Fibroblast of the aortic adventitia (primary cell): ENCODE measurements at regions not wholly inside any gene's neighbourhood (a gene's known extent, or its start where the extent isn't known, plus 50 kb on each side); places are given as distances from the start of the nearest gene placed in this dataset.

Experiments
- DNase-seq: peaks from one replicate; pipeline ENCODE4 v3.0.0-alpha.2; 2010; ENCODE audit warnings: low read depth
- H3K4me3 ChIP-seq: 2 replicates; pipeline ENCODE4 v1.5.1; 2011; ENCODE audit warnings: low read depth, mild to moderate bottlenecking, control low read depth, low read length, moderate library complexity
- CTCF ChIP-seq: IDR thresholded peaks from 2 replicates; pipeline ENCODE4 v1.5.1; 2011; ENCODE audit warnings: mild to moderate bottlenecking, low read length, control low read depth, inconsistent platforms; ENCODE audit not compliant: insufficient read depth

GRCh38 chr9:13372510-13372909 is 93.0 kb upstream of the MPDZ start:
- no peak for TF ChIP-seq CTCF
- DNase-seq: no peak
- no peak overlapping the region for H3K4me3 ChIP-seq

GRCh38 chr9:13369431-13369830 is 89.9 kb upstream of the MPDZ start:
- no peak for DNase-seq
- no peak for TF ChIP-seq CTCF
- no peak overlapping the region for H3K4me3 ChIP-seq

DNA sequence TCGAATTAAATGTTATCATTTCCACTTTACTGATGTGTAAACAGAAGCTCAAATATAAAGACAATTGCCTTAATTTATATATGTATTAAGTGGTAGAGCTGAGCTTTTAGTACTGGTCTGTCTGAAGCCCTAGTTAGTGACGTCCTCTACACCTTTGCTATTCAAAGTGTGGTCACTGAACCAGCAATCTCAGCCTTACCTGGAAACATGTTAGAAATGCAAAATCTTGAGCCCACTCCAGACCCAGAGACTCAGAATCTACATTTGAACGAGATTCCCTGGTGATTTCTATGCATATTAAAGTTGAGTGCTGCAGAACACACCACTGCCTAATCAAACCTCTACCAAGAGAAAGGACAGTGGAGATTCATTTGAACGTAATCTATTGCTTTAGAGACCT is 88.3 kb upstream of the MPDZ start:
- no peak for DNase-seq
- no peak for TF ChIP-seq CTCF
- H3K4me3 ChIP-seq: no peak overlapping the region

GRCh38 chr9:13364271-13365000 is 84.9 kb upstream of the MPDZ start:
- peak; percentile 77 for DNase-seq
- H3K4me3 ChIP-seq: no peak overlapping the region
- TF ChIP-seq CTCF: no peak

GRCh38 chr9:13361076-13361475 is 81.6 kb upstream of the MPDZ start:
- peak; percentile 41 for DNase-seq
- TF ChIP-seq CTCF: no peak
- H3K4me3 ChIP-seq: no peak overlapping the region

DNA sequence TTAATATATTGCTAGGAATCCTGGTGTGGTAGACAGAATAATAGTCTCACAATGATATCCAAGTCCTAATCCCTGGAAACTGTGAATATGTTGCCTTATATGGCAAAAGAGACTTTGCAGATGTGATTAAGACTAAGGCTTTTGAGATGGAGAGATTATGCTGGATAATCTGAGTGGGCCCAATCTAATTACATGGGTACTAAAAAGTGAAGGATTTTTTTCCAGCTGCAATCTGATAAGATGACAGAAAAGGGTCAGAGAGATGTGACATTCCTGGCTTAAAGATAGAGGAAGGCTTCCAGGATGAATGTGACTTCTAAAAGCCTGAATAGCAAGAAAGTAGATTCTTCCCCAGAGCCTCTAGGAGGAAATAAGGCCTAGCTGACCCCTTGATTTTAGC is 80.7 kb upstream of the MPDZ start:
- no peak for TF ChIP-seq CTCF

DNA sequence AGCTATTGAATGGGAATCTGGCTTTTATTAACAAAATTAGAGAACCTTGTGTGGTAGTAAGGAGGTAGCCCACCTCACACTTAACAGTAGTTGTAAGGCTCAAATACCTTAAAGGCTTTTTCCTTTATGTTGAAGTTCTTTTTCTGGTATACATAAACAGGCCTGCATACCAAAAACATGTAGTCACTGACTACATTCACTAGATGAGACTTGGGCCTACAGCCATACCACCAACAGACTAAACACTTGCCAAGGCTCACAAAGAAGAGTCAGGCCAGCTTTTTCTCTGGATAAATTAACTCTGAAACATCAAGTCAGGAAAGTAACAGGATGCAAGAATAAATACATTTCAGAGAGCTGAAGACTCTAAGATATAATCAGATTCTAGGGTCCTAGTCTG is 78.6 kb upstream of the MPDZ start:
- DNase-seq: peak; percentile 93
- H3K4me3 ChIP-seq: no peak overlapping the region
- no peak for TF ChIP-seq CTCF

More for the DNA sequence above, 80.7 kb upstream of the MPDZ start:
- no peak overlapping the region for H3K4me3 ChIP-seq
- no peak for DNase-seq
